GM12878 (cell line): ENCODE measurements at regions not wholly inside any gene's neighbourhood (a gene's known extent, or its start where the extent isn't known, plus 50 kb on each side); places are given as distances from the start of the nearest gene placed in this dataset.
A peak's percentile ranks its signal among the peaks of the same experiment; 100 is the strongest.

Source experiments
- ATAC-seq: fragments of 200-7000 bp; cut with Tn5 transposase; 3 replicates; pipeline ENCODE4 v1.9.1; 2020; ENCODE audit warnings: mild to moderate bottlenecking, moderate library complexity
- BruUV-seq: library from RNA; stranded (reverse); fragments of 400-500 nt; replicated peaks from 2 replicates; lab custom pipeline; 2021; lab: Mats Ljungman, UMichigan
- CTCF ChIA-PET: fragments of 300-600 bp; sonication (Branson Sonifier 250); formaldehyde crosslinking; extraction: SDS; loops from one replicate; lab custom pipeline; 2021; ENCODE audit warnings: inconsistent platforms; lab: Yijun Ruan, JAX
- POLR2A ChIA-PET: fragments of 350-600 bp; formaldehyde crosslinking; extraction: SDS; loops from one replicate; lab custom pipeline; 2021; ENCODE audit warnings: inconsistent platforms; lab: Charles Lee
- RAD21 ChIA-PET: fragments of 300-600 bp; sonication (Branson Sonifier 250); formaldehyde crosslinking; loops from one replicate; lab custom pipeline; 2023; ENCODE audit warnings: antibody characterized with exemption; ENCODE audit not compliant: unreplicated experiment; lab: Charles Lee
- SMC1A ChIA-PET: fragments of 300-600 bp; sonication (Branson Sonifier 250); formaldehyde crosslinking; loops from one replicate; lab custom pipeline; 2023; ENCODE audit not compliant: unreplicated experiment, uncharacterized antibody; lab: Charles Lee
- DNase-seq: peaks from one replicate; pipeline ENCODE4 v3.0.0-alpha.2; 2011; ENCODE audit warnings: low read depth, low spot score
- FAIRE-seq: peaks from 3 replicates; lab custom pipeline; 2011; peaks lifted over from hg19 to GRCh38; lab: Jason Lieb, UNC
- H2AFZ ChIP-seq: 2 replicates; pipeline ENCODE4 v1.6.0; 2011; ENCODE audit warnings: low read depth, low read length, control low read depth; ENCODE audit not compliant: control insufficient read depth
- H3K27ac ChIP-seq: 2 replicates; pipeline ENCODE4 v1.5.1; 2011; ENCODE audit warnings: control low read depth; ENCODE audit not compliant: control insufficient read depth, insufficient read depth
- H3K27me3 ChIP-seq, 2 experiments: replicated peaks in 1 of 2; 2 replicates each; pipeline versions ENCODE4 v1.6.0 to v1.6.1; 2011; ENCODE audit warnings: low read length in 1 of 2; ENCODE audit not compliant: control insufficient read depth in 2 of 2, insufficient read depth in 2 of 2
- H3K36me3 ChIP-seq, 2 experiments: 2 replicates each; pipeline ENCODE4 v1.5.1; 2011; ENCODE audit warnings: low read length in 1 of 2; ENCODE audit not compliant: control insufficient read depth in 2 of 2, insufficient read depth in 2 of 2
- H3K4me1 ChIP-seq: 2 replicates; pipeline ENCODE4 v1.6.1; 2011; ENCODE audit warnings: mild to moderate bottlenecking, low read length, moderate library complexity, mixed read lengths; ENCODE audit not compliant: control insufficient read depth, insufficient read depth
- H3K4me2 ChIP-seq: 2 replicates; pipeline ENCODE4 v1.6.0; 2011; ENCODE audit warnings: control low read depth; ENCODE audit not compliant: control insufficient read depth, insufficient read depth
- H3K4me3 ChIP-seq: fragments of 200-600 bp; sonication (generic); 2 replicates; pipeline ENCODE4 v1.5.1; 2016
- H3K79me2 ChIP-seq: 2 replicates; pipeline ENCODE4 v1.6.0; 2011; ENCODE audit warnings: low read length; ENCODE audit not compliant: control insufficient read depth, insufficient read depth
- H3K9ac ChIP-seq: 2 replicates; pipeline ENCODE4 v1.8.0; 2011; ENCODE audit warnings: low read length, control low read depth, mixed read lengths; ENCODE audit not compliant: control insufficient read depth, insufficient read depth
- H3K9me3 ChIP-seq: replicated peaks from 3 replicates; pipeline ENCODE4 v1.5.1; 2011; ENCODE audit warnings: mild to moderate bottlenecking, low read length; ENCODE audit not compliant: control insufficient read depth, insufficient read depth
- H4K20me1 ChIP-seq: 2 replicates; pipeline ENCODE4 v1.6.0; 2011; ENCODE audit not compliant: control insufficient read depth, insufficient read depth
- FOXK2 ChIP-seq: fragments of 450-650 bp; IDR thresholded peaks from 2 replicates; pipeline ENCODE4 v1.6.1; 2017; ENCODE audit warnings: mild to moderate bottlenecking, moderate library complexity
- RAD51 ChIP-seq: fragments of 450-650 bp; IDR thresholded peaks from 2 replicates; pipeline ENCODE4 v1.6.1; 2016; ENCODE audit warnings: moderate library complexity, mild to moderate bottlenecking, inconsistent platforms
- RUNX3 ChIP-seq: IDR thresholded peaks from 2 replicates; pipeline ENCODE4 v1.6.1; 2012; ENCODE audit warnings: low read length, inconsistent platforms
- TCF12 ChIP-seq: IDR thresholded peaks from 2 replicates; pipeline ENCODE4 v1.6.1; 2011; ENCODE audit warnings: low read depth, mild to moderate bottlenecking, low read length
- TCF7 ChIP-seq: IDR thresholded peaks from 2 replicates; pipeline ENCODE4 v1.6.1; 2014; ENCODE audit warnings: antibody characterized with exemption, borderline replicate concordance
- ZNF217 ChIP-seq: fragments of 450-650 bp; IDR thresholded peaks from 2 replicates; pipeline ENCODE4 v1.6.1; 2017; ENCODE audit warnings: antibody characterized with exemption, mild to moderate bottlenecking
- WGBS: methylation state at CpG from one replicate; pipeline ENCODE4 v1.1.6; 2016; ENCODE audit warnings: low lambda C conversion rate; ENCODE audit not compliant: insufficient replicate concordance, insufficient coverage; ENCODE audit errors: missing lambda C conversion rate; 5-methylcytosine and 5-hydroxymethylcytosine counted together
- in situ Hi-C: fragments of 300-500 bp; cut with MboI; formaldehyde crosslinking; loops from 9 replicates; pipeline ENCODE4 v1.14.3; 2018; ENCODE audit warnings: mixed read lengths
- intact Hi-C: fragments of 100-400 bp; cut with micrococcal nuclease; formaldehyde crosslinking; loops from one replicate; pipeline ENCODE4 v1.14.2; 2022; ENCODE audit not compliant: unreplicated experiment

GRCh38 chr3:77868725-77869124 is 828.8 kb downstream of the ROBO2 start:
- Histone ChIP-seq H3K9ac (no peak overlapping the region), H3K27ac (no peak overlapping the region), H3K9me3 (no peaks in the 10 kb centered on the region), H4K20me1 (no peaks in the 10 kb centered on the region), H3K79me2 (no peaks in the 10 kb centered on the region), H3K36me3 (no peaks in the 10 kb centered on the region), H3K4me2 (no peak overlapping the region), H3K27me3 (no peaks in the 10 kb centered on the region), H3K4me3 (no peak overlapping the region), H2AFZ (no peak overlapping the region), H3K4me1 (no peaks in the 10 kb centered on the region)
- in situ Hi-C loops (no loop called here), intact Hi-C loops (no loop called here)
- BruUV-seq: no TSS peak
- FAIRE-seq (no peak), ATAC-seq (no peak), DNase-seq (no peak)
- SMC1A ChIA-PET: no interaction called here
- POLR2A ChIA-PET: no interaction called here
- RAD21 ChIA-PET: no interaction called here
- WGBS: 2% methylated on average over 2 of the region's 2 CpGs
- TF ChIP-seq ZNF217 (no peak), FOXK2 (no peak), TCF7 (no peak), RUNX3 (no peak)
- CTCF ChIA-PET: no interaction called here

GRCh38 chr3:77869423-77869822 is 829.5 kb downstream of the ROBO2 start:
- SMC1A ChIA-PET: no interaction called here
- H3K9ac ChIP-seq: no peak overlapping the region
- no peak for FAIRE-seq
- no peak for DNase-seq
- H3K4me2 ChIP-seq: no peak overlapping the region
- RAD21 ChIA-PET: no interaction called here
- no peak overlapping the region for H2AFZ ChIP-seq
- CTCF ChIA-PET: no interaction called here
- no TSS peak for BruUV-seq
- no peaks in the 10 kb centered on the region for H3K4me1 ChIP-seq
- ATAC-seq: no peak
- WGBS: 16% methylated on average over 7 of the region's 7 CpGs
- H4K20me1 ChIP-seq: no peaks in the 10 kb centered on the region
- H3K79me2 ChIP-seq: no peaks in the 10 kb centered on the region
- no peaks in the 10 kb centered on the region for H3K36me3 ChIP-seq
- no peak overlapping the region for H3K27ac ChIP-seq
- TF ChIP-seq RAD51 (peak; percentile 11; the same call in 1 of the 2 replicates), TCF12 (no peak)
- TF ChIP-seq, all 136 proteins: peak for 1
- POLR2A ChIA-PET: no interaction called here
- intact Hi-C loops: no loop called here
- Histone ChIP-seq H3K9me3 (no peaks in the 10 kb centered on the region), H3K4me3 (no peak overlapping the region), H3K27me3 (no peaks in the 10 kb centered on the region)
- in situ Hi-C loops: no loop called here
